Spleen (tissue), 11 donors: ENCODE measurements at regions not wholly inside any gene's neighbourhood (a gene's known extent, or its start where the extent isn't known, plus 50 kb on each side); places are given as distances from the start of the nearest gene placed in this dataset.

Source experiments
- DNase-seq: peaks from one replicate; pipeline ENCODE4 v3.0.0-alpha.2; 2020
- H3K27ac ChIP-seq, 8 donors: fragments of 200-600 bp; sonication (generic) in 7 of 8; 1 replicate in 4 of 8; 2 replicates in 4 of 8; pipeline versions ENCODE4 v1.5.0 to v1.8.0; 2016 to 2021; ENCODE audit warnings: inconsistent platforms in 4 of 8, mild to moderate bottlenecking in 4 of 8, moderate library complexity in 1 of 8
- H3K27me3 ChIP-seq, 7 donors: fragments of 200-600 bp; sonication (generic) in 6 of 7; replicated peaks in 1 of 7; 1 replicate in 4 of 7; 2 replicates in 3 of 7; pipeline versions ENCODE4 v1.5.0 to v1.8.0; 2016 to 2021; ENCODE audit warnings: inconsistent platforms in 3 of 7, mild to moderate bottlenecking in 1 of 7
- H3K36me3 ChIP-seq, 6 donors: fragments of 200-600 bp; sonication (generic) in 5 of 6; 1 replicate in 4 of 6; 2 replicates in 2 of 6; pipeline versions ENCODE4 v1.5.0 to v1.8.0; 2016 to 2021; ENCODE audit warnings: inconsistent platforms in 2 of 6
- H3K4me1 ChIP-seq, 6 donors: fragments of 200-600 bp; sonication (generic) in 5 of 6; 1 replicate in 3 of 6; 2 replicates in 3 of 6; pipeline versions ENCODE4 v1.5.0 to v1.8.0; 2016 to 2021; ENCODE audit warnings: inconsistent platforms in 3 of 6
- H3K4me3 ChIP-seq, 8 donors: fragments of 200-600 bp; sonication (generic) in 7 of 8; 1 replicate in 4 of 8; 2 replicates in 4 of 8; pipeline versions ENCODE4 v1.5.0 to v1.8.0; 2016 to 2021; ENCODE audit warnings: inconsistent platforms in 4 of 8, mild to moderate bottlenecking in 4 of 8, moderate library complexity in 2 of 8
- H3K9me3 ChIP-seq, 8 donors: fragments of 200-600 bp; sonication (generic) in 7 of 8; 1 replicate in 4 of 8; 2 replicates in 4 of 8; pipeline versions ENCODE4 v1.5.0 to v1.8.0; 2016 to 2021; ENCODE audit warnings: inconsistent platforms in 4 of 8
- POLR2A ChIP-seq, 3 donors: fragments of 450-650 bp; IDR thresholded peaks; one replicate each; pipeline ENCODE4 v1.5.1; 2017; ENCODE audit warnings: antibody characterized with exemption in 3 of 3, mild to moderate bottlenecking in 1 of 3
- POLR2AphosphoS5 ChIP-seq, 3 donors: sonication (generic); formaldehyde crosslinking; IDR thresholded peaks; one replicate each; pipeline ENCODE4 v1.5.1; 2017; ENCODE audit warnings: antibody characterized with exemption in 3 of 3
- WGBS, 5 donors: extraction: QIAGEN DNeasy Blood & Tissue Kit in 3 of 5; methylation state at CpG; one replicate each; pipeline versions ENCODE4 v1.1.5 to v1.1.7; 2013 to 2018; 5-methylcytosine and 5-hydroxymethylcytosine counted together
- intact Hi-C: fragments of 100-400 bp; cut with DNase I; formaldehyde crosslinking; loops from one replicate; pipeline ENCODE4 v1.15.0; 2023; ENCODE audit warnings: low total_unique reads
- TF ChIP-seq, protein P1 (sequence below), 11 experiments: fragments of 200-600 bp in 7 of 11; fragments of 450-650 bp in 4 of 11; sonication (generic) in 4 of 11; IDR thresholded peaks in 8 of 11; conservative IDR thresholded peaks in 3 of 11; 1 replicate in 7 of 11; 2 replicates in 4 of 11; pipeline versions ENCODE4 v1.4.0 to v1.8.0; 2016 to 2021; ENCODE audit warnings: antibody characterized with exemption in 11 of 11, inconsistent platforms in 4 of 11, mild to moderate bottlenecking in 1 of 11
- donor health status: healthy with polysubstance abuse.
- donor health status: DM: no; HTN: no; CAD: no; lungs with moderate emphysema.
- donor health status: DM: no; HTN: no; CAD: no.
- donor health status: Bipolar disorder and iron deficiency.
- donor health status: healthy.
- donor health status: DM: no; HTN: no; CAD: no.
- donor health status: DM: yes; HTN: yes; CAD: no.

DNA sequence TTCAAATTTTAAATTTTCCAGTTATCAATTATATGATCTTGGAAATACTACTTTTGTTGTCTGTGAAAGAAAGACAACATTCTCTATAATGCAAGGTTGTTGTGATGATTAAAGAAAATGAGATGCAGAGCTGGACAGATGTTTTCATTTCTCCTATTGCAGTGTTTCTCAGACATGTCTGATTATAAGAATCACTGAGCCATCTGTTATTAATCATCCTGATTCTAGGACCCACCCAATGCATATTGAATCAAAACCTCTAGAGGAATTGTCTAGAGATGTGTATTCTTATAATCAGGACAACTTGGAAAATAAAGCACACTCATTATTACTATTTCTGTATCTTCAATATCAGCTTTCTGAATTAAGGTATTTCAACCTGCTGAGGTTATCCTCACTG lies 121.1 kb upstream of the ASTN2 start:
- Histone ChIP-seq H3K9me3 (no peaks in the 10 kb centered on the region), H3K4me3 (no peak overlapping the region), H3K4me1 (no peaks in the 10 kb centered on the region), H3K27ac (no peak overlapping the region), H3K27me3 (peaks cover 0 to 4% (median 0%) of the 10 kb centered on the region in 7 donors), H3K36me3 (no peaks in the 10 kb centered on the region)
- intact Hi-C loops = no loop called here
- TF ChIP-seq, protein P1, sequence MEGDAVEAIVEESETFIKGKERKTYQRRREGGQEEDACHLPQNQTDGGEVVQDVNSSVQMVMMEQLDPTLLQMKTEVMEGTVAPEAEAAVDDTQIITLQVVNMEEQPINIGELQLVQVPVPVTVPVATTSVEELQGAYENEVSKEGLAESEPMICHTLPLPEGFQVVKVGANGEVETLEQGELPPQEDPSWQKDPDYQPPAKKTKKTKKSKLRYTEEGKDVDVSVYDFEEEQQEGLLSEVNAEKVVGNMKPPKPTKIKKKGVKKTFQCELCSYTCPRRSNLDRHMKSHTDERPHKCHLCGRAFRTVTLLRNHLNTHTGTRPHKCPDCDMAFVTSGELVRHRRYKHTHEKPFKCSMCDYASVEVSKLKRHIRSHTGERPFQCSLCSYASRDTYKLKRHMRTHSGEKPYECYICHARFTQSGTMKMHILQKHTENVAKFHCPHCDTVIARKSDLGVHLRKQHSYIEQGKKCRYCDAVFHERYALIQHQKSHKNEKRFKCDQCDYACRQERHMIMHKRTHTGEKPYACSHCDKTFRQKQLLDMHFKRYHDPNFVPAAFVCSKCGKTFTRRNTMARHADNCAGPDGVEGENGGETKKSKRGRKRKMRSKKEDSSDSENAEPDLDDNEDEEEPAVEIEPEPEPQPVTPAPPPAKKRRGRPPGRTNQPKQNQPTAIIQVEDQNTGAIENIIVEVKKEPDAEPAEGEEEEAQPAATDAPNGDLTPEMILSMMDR (IDR thresholded peaks at IDR 0.05 in 8 of 11, conservative IDR thresholded peaks at IDR 0.05 in 3 of 11) = no peak
- TF ChIP-seq POLR2AphosphoS5 (IDR thresholded peaks at IDR 0.05) (no peak), POLR2A (IDR thresholded peaks at IDR 0.05) (no peak)
- no peak for DNase-seq

DNA sequence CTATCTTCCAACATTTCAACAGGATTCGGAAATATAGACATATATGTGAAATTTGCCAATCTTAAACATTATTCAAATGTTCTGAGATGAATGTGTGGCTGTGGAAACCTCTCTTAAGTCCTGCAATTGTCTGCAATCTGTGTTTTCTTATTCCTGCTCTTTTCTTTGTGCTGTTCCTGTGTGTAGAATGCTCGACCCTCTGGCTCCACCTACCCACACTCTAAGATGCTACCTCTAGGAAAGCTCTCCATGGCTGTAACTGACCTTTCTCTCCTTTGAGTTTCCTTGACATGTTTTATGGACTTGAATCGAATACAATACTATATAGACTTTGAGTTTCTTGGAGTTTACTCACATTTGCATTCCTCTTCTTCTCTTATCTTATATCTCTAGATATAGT lies 120.6 kb upstream of the ASTN2 start:
- no peaks in the 10 kb centered on the region for H3K9me3 ChIP-seq
- no peak for DNase-seq
- H3K4me1 ChIP-seq = no peaks in the 10 kb centered on the region
- no peak overlapping the region for H3K27ac ChIP-seq
- TF ChIP-seq POLR2AphosphoS5 (IDR thresholded peaks at IDR 0.05) (no peak), POLR2A (IDR thresholded peaks at IDR 0.05) (no peak)
- no peaks in the 10 kb centered on the region for H3K36me3 ChIP-seq
- H3K4me3 ChIP-seq = no peak overlapping the region
- WGBS, 5 donors = 21 to 39% (median 31%) methylated on average over 3 of the region's 3 CpGs
- intact Hi-C loops = no loop called here
- H3K27me3 ChIP-seq = peaks cover 0 to 4% (median 0%) of the 10 kb centered on the region in 7 donors

DNA sequence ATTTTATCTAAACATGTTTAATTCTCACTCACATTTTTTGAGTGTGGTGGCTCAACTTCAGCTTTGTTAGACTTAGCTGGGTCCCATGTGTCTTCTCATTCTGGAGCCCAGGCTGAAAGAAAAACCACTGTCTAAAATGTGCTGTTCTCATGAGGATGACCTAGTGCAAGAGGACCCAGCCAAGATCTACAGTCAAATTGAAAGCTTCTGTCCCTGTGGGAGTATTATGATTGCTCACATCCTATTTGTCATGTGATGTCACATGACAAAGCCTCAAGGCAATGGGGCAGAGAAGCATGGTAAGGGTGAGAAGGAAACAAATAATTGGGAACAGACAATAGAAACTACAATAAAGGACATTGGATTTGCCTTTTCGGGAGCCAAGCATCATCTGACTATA lies 113.4 kb upstream of the ASTN2 start:
- intact Hi-C loops = no loop called here
- no peaks in the 10 kb centered on the region for H3K27me3 ChIP-seq
- H3K9me3 ChIP-seq = peaks cover 0 to 9% (median 1%) of the 10 kb centered on the region in 8 donors
- no peak for TF ChIP-seq POLR2A (IDR thresholded peaks at IDR 0.05)
- TF ChIP-seq, protein P1 (IDR thresholded peaks at IDR 0.05 in 8 of 11, conservative IDR thresholded peaks at IDR 0.05 in 3 of 11) = no peak
- no peak for TF ChIP-seq POLR2AphosphoS5 (IDR thresholded peaks at IDR 0.05)
- WGBS, 5 donors = 77 to 90% (median 82%) methylated on average over 1 of the region's 1 CpG
- H3K36me3 ChIP-seq = no peaks in the 10 kb centered on the region
- no peak for DNase-seq
- no peaks in the 10 kb centered on the region for H3K4me1 ChIP-seq
- no peak overlapping the region for H3K27ac ChIP-seq
- H3K4me3 ChIP-seq = no peak overlapping the region

DNA sequence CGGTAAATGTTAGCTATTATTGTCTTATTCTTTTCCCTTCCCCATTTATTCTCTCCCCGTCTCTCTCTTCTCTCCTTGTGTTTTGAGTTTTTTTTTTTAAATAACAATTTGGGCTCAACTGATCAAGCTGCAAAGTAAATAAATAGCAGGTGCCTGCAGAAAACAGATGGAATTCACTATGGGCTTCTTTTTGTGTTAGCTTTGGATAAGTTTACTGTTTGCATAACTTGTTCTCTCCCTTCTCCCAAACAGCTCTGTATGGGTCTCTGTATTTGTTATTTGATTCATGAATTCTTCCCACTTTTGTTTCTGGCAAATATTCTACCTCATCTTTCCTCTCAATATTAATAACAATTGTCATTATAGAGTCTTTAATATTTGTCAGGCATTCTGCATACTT lies 111.8 kb upstream of the ASTN2 start:
- Histone ChIP-seq H3K4me1 (no peaks in the 10 kb centered on the region), H3K27ac (no peak overlapping the region), H3K4me3 (no peak overlapping the region), H3K27me3 (no peaks in the 10 kb centered on the region), H3K9me3 (peaks cover 0 to 9% (median 1%) of the 10 kb centered on the region in 8 donors), H3K36me3 (no peaks in the 10 kb centered on the region)
- TF ChIP-seq, protein P1 (IDR thresholded peaks at IDR 0.05 in 8 of 11, conservative IDR thresholded peaks at IDR 0.05 in 3 of 11) = no peak
- no peak for TF ChIP-seq POLR2A (IDR thresholded peaks at IDR 0.05)
- WGBS, 5 donors = 63 to 83% (median 73%) methylated on average over 2 of the region's 2 CpGs
- intact Hi-C loops = no loop called here
- no peak for DNase-seq

DNA sequence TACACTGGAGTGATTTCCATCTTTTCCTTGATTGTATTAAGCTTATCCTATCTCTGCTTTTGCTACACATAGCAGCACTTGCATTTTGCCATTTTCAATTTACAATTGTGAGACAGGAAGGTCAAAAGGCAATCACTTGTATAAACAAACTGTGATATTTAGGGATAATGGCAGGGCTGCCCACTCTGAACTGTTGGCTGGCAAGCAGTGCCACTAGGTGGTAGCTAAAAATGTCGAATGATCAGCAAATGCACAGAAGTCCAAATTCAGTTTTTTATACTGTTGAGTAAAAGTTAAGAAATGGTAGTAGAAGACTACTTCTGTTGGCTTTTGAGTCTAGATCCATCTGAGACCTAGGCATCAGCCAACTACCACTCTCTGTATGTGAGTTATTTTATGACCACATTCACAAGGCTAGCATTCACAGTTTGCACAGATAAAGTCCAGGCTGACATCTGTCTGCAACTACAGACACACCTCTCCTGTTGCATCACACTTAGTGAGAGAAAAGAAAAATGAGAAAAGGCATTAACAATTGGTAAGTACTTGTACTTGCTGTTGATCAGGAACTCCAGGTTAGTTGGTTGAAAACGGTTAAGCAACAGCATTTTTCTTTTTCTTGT lies 108.8 kb upstream of the ASTN2 start:
- TF ChIP-seq POLR2AphosphoS5 (IDR thresholded peaks at IDR 0.05) = no peak
- WGBS, 5 donors = 48 to 56% (median 53%) methylated on average over 2 of the region's 2 CpGs
- Histone ChIP-seq H3K27ac (no peak overlapping the region), H3K9me3 (peaks cover 0 to 9% (median 1%) of the 10 kb centered on the region in 8 donors), H3K4me3 (no peak overlapping the region), H3K4me1 (no peaks in the 10 kb centered on the region), H3K27me3 (no peaks in the 10 kb centered on the region), H3K36me3 (no peaks in the 10 kb centered on the region)
- intact Hi-C loops = no loop called here
- no peak for DNase-seq
